ENCODE measurements at regions not wholly inside any gene's neighbourhood (a gene's known extent, or its start where the extent isn't known, plus 50 kb on each side); places are given as distances from the start of the nearest gene placed in this dataset.

- no peak for DNase-seq (ENCODE audit: low spot score)
- Mint-ChIP-seq H3K4me1 (ENCODE audit: low read depth) (no peaks in the 10 kb centered on the region), H3K27me3 (ENCODE audit: insufficient read depth) (no peaks in the 10 kb centered on the region), H3K36me3 (ENCODE audit: low read depth) (no peaks in the 10 kb centered on the region), H3K27ac (no peak overlapping the region), H3K9me3 (no peaks in the 10 kb centered on the region), H3K4me3 (no peak overlapping the region)
- intact Hi-C loops (cut with micrococcal nuclease) = no loop called here
Observed at GRCh38 chr12:127667131-127667685, 599.8 kb upstream of the TMEM132C start.

- H3K4me1 Mint-ChIP-seq (ENCODE audit: low read depth) = no peaks in the 10 kb centered on the region
- H3K4me3 Mint-ChIP-seq = no peak overlapping the region
- no peaks in the 10 kb centered on the region for H3K36me3 Mint-ChIP-seq (ENCODE audit: low read depth)
- no peak overlapping the region for H3K27ac Mint-ChIP-seq
- no peaks in the 10 kb centered on the region for H3K9me3 Mint-ChIP-seq
- DNase-seq (ENCODE audit: low spot score) = no peak
- intact Hi-C loops (cut with micrococcal nuclease) = no loop called here
- H3K27me3 Mint-ChIP-seq (ENCODE audit: insufficient read depth) = no peaks in the 10 kb centered on the region
Observed at GRCh38 chr12:127670294-127670693, 596.7 kb upstream of the TMEM132C start.

GRCh38 chr12:127670796-127671195 is 596.2 kb upstream of the TMEM132C start:
- Mint-ChIP-seq H3K27ac (no peak overlapping the region), H3K4me3 (no peak overlapping the region), H3K36me3 (ENCODE audit: low read depth) (no peaks in the 10 kb centered on the region), H3K9me3 (no peaks in the 10 kb centered on the region), H3K27me3 (ENCODE audit: insufficient read depth) (no peaks in the 10 kb centered on the region), H3K4me1 (ENCODE audit: low read depth) (no peaks in the 10 kb centered on the region)
- no peak for DNase-seq (ENCODE audit: low spot score)
- intact Hi-C loops (cut with micrococcal nuclease) = no loop called here

GRCh38 chr12:127675936-127676335 is 591.0 kb upstream of the TMEM132C start:
- intact Hi-C loops (cut with micrococcal nuclease) = loop anchor here (2.0 to 5.0 kb wide), 2 partner anchors 119 to 295 kb away; no protein-coding TSS in a partner anchor
- no peak overlapping the region for H3K27ac Mint-ChIP-seq
- no peaks in the 10 kb centered on the region for H3K4me1 Mint-ChIP-seq (ENCODE audit: low read depth)

GRCh38 chr12:127677537-127678131 is 589.3 kb upstream of the TMEM132C start:
- no peak overlapping the region for H3K4me3 Mint-ChIP-seq
- H3K27ac Mint-ChIP-seq = no peak overlapping the region
- H3K27me3 Mint-ChIP-seq (ENCODE audit: insufficient read depth) = no peaks in the 10 kb centered on the region
- DNase-seq (ENCODE audit: low spot score) = peak; percentile 21
- H3K9me3 Mint-ChIP-seq = no peaks in the 10 kb centered on the region
- no peaks in the 10 kb centered on the region for H3K36me3 Mint-ChIP-seq (ENCODE audit: low read depth)
- no peaks in the 10 kb centered on the region for H3K4me1 Mint-ChIP-seq (ENCODE audit: low read depth)
- intact Hi-C loops (cut with micrococcal nuclease) = loop anchor here (1.0 to 5.0 kb wide), 5 partner anchors 120 to 569 kb away; no protein-coding TSS in a partner anchor

More at GRCh38 chr12:127675936-127676335, 591.0 kb upstream of the TMEM132C start:
- Mint-ChIP-seq H3K27me3 (ENCODE audit: insufficient read depth) (no peaks in the 10 kb centered on the region), H3K36me3 (ENCODE audit: low read depth) (no peaks in the 10 kb centered on the region), H3K9me3 (no peaks in the 10 kb centered on the region), H3K4me3 (no peak overlapping the region)
- no peak for DNase-seq (ENCODE audit: low spot score)

- no peaks in the 10 kb centered on the region for H3K36me3 Mint-ChIP-seq (ENCODE audit: low read depth)
- H3K9me3 Mint-ChIP-seq = no peaks in the 10 kb centered on the region
- DNase-seq (ENCODE audit: low spot score) = no peak
- no peaks in the 10 kb centered on the region for H3K4me1 Mint-ChIP-seq (ENCODE audit: low read depth)
- intact Hi-C loops (cut with micrococcal nuclease) = loop anchor here (5.0 kb wide), 1 partner anchor 122 kb away; no protein-coding TSS in a partner anchor
- no peak overlapping the region for H3K27ac Mint-ChIP-seq
- H3K4me3 Mint-ChIP-seq = no peak overlapping the region
- H3K27me3 Mint-ChIP-seq (ENCODE audit: insufficient read depth) = no peaks in the 10 kb centered on the region
Observed at GRCh38 chr12:127678945-127679344, 588.0 kb upstream of the TMEM132C start.

- Mint-ChIP-seq H3K27me3 (ENCODE audit: insufficient read depth) (no peaks in the 10 kb centered on the region), H3K36me3 (ENCODE audit: low read depth) (no peaks in the 10 kb centered on the region), H3K4me1 (ENCODE audit: low read depth) (no peaks in the 10 kb centered on the region), H3K27ac (no peak overlapping the region), H3K9me3 (no peaks in the 10 kb centered on the region), H3K4me3 (no peak overlapping the region)
- no peak for DNase-seq (ENCODE audit: low spot score)
- intact Hi-C loops (cut with micrococcal nuclease) = no loop called here
Observed at GRCh38 chr12:127680516-127680915, 586.5 kb upstream of the TMEM132C start.

GRCh38 chr12:127681151-127681754 is 585.7 kb upstream of the TMEM132C start:
- intact Hi-C loops (cut with micrococcal nuclease) = no loop called here
- DNase-seq (ENCODE audit: low spot score) = no peak
- Mint-ChIP-seq H3K27me3 (ENCODE audit: insufficient read depth) (no peaks in the 10 kb centered on the region), H3K27ac (no peak overlapping the region), H3K4me1 (ENCODE audit: low read depth) (no peaks in the 10 kb centered on the region), H3K9me3 (no peaks in the 10 kb centered on the region), H3K4me3 (no peak overlapping the region), H3K36me3 (ENCODE audit: low read depth) (no peaks in the 10 kb centered on the region)

- no peak for DNase-seq (ENCODE audit: low spot score)
- no peaks in the 10 kb centered on the region for H3K4me1 Mint-ChIP-seq (ENCODE audit: low read depth)
- H3K27me3 Mint-ChIP-seq (ENCODE audit: insufficient read depth) = no peaks in the 10 kb centered on the region
- no peak overlapping the region for H3K27ac Mint-ChIP-seq
- H3K4me3 Mint-ChIP-seq = no peak overlapping the region
- no peaks in the 10 kb centered on the region for H3K9me3 Mint-ChIP-seq
- intact Hi-C loops (cut with micrococcal nuclease) = no loop called here
- no peaks in the 10 kb centered on the region for H3K36me3 Mint-ChIP-seq (ENCODE audit: low read depth)
Observed at GRCh38 chr12:127685491-127685890, 581.5 kb upstream of the TMEM132C start.

- Mint-ChIP-seq H3K27ac (no peak overlapping the region), H3K36me3 (ENCODE audit: low read depth) (no peaks in the 10 kb centered on the region), H3K27me3 (ENCODE audit: insufficient read depth) (no peaks in the 10 kb centered on the region), H3K9me3 (no peaks in the 10 kb centered on the region), H3K4me3 (no peak overlapping the region), H3K4me1 (ENCODE audit: low read depth) (no peaks in the 10 kb centered on the region)
- no peak for DNase-seq (ENCODE audit: low spot score)
- intact Hi-C loops (cut with micrococcal nuclease) = no loop called here
Observed at GRCh38 chr12:127685931-127686330, 581.0 kb upstream of the TMEM132C start.

GRCh38 chr12:127687181-127687580 is 579.8 kb upstream of the TMEM132C start:
- Mint-ChIP-seq H3K4me1 (ENCODE audit: low read depth) (no peaks in the 10 kb centered on the region), H3K27me3 (ENCODE audit: insufficient read depth) (no peaks in the 10 kb centered on the region), H3K27ac (no peak overlapping the region), H3K36me3 (ENCODE audit: low read depth) (no peaks in the 10 kb centered on the region), H3K9me3 (no peaks in the 10 kb centered on the region), H3K4me3 (no peak overlapping the region)
- no peak for DNase-seq (ENCODE audit: low spot score)
- intact Hi-C loops (cut with micrococcal nuclease) = no loop called here

GRCh38 chr12:127688906-127689428 is 578.0 kb upstream of the TMEM132C start:
- Mint-ChIP-seq H3K4me3 (no peak overlapping the region), H3K27ac (no peak overlapping the region), H3K27me3 (ENCODE audit: insufficient read depth) (no peaks in the 10 kb centered on the region), H3K4me1 (ENCODE audit: low read depth) (no peaks in the 10 kb centered on the region), H3K36me3 (ENCODE audit: low read depth) (no peaks in the 10 kb centered on the region), H3K9me3 (no peaks in the 10 kb centered on the region)
- intact Hi-C loops (cut with micrococcal nuclease) = no loop called here
- DNase-seq (ENCODE audit: low spot score) = no peak

- Mint-ChIP-seq H3K4me1 (ENCODE audit: low read depth) (no peaks in the 10 kb centered on the region), H3K9me3 (no peaks in the 10 kb centered on the region), H3K4me3 (no peak overlapping the region), H3K36me3 (ENCODE audit: low read depth) (no peaks in the 10 kb centered on the region), H3K27ac (no peak overlapping the region), H3K27me3 (ENCODE audit: insufficient read depth) (no peaks in the 10 kb centered on the region)
- no peak for DNase-seq (ENCODE audit: low spot score)
- intact Hi-C loops (cut with micrococcal nuclease) = loop anchor here (5.0 kb wide), 1 partner anchor 203 kb away; no protein-coding TSS in a partner anchor
Observed at GRCh38 chr12:127690161-127690560, 576.8 kb upstream of the TMEM132C start.
